ENCODE measurements at regions not wholly inside any gene's neighbourhood (a gene's known extent, or its start where the extent isn't known, plus 50 kb on each side); places are given as distances from the start of the nearest gene placed in this dataset.

Small RNA genes lying in the stretch of these regions (microRNA-seq; reads per million reads assigned to microRNA genes)
- 0 reads per million in 2 donors for gene MIR4306

Measured in left cardiac atrium (tissue), 2 donors.